ENCODE measurements at regions not wholly inside any gene's neighbourhood (a gene's known extent, or its start where the extent isn't known, plus 50 kb on each side); places are given as distances from the start of the nearest gene placed in this dataset.

DNA sequence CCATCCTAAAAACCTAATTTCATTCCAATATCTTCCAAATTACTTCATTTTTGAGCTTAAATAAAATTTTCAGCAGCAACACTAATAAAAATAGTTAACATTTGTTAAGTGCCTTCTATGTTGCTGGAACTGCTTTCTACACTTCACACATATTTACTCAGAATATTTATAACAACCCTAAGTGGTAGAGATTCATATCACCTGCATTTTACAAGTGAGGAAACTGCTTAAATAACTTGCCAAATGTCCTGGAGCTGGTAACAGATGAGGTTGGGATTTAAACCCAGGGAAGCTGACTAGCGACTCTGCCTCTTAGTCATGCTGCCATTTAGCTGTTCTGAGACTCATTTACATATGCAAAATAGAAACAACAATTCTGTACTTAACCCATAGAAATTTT is 86.1 kb upstream of the PBX1 start:
- TF ChIP-seq EZH2 (IDR thresholded peaks at IDR 0.05; ENCODE audit: borderline replicate concordance, low read depth, low read length, poor library complexity, severe bottlenecking) = no peak
- TF ChIP-seq, protein P1, sequence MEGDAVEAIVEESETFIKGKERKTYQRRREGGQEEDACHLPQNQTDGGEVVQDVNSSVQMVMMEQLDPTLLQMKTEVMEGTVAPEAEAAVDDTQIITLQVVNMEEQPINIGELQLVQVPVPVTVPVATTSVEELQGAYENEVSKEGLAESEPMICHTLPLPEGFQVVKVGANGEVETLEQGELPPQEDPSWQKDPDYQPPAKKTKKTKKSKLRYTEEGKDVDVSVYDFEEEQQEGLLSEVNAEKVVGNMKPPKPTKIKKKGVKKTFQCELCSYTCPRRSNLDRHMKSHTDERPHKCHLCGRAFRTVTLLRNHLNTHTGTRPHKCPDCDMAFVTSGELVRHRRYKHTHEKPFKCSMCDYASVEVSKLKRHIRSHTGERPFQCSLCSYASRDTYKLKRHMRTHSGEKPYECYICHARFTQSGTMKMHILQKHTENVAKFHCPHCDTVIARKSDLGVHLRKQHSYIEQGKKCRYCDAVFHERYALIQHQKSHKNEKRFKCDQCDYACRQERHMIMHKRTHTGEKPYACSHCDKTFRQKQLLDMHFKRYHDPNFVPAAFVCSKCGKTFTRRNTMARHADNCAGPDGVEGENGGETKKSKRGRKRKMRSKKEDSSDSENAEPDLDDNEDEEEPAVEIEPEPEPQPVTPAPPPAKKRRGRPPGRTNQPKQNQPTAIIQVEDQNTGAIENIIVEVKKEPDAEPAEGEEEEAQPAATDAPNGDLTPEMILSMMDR (conservative IDR thresholded peaks at IDR 0.05; ENCODE audit: low read depth, low read length) = no peak
- no peaks in the 10 kb centered on the region for H3K27me3 ChIP-seq (replicated peaks; ENCODE audit: insufficient read depth, low read depth, low read length, poor library complexity)
- H3K27ac ChIP-seq (ENCODE audit: low read depth, low read length, poor library complexity, severe bottlenecking) = no peak overlapping the region
- no peaks in the 10 kb centered on the region for H3K9me3 ChIP-seq (ENCODE audit: low read depth, low read length, poor library complexity, severe bottlenecking)
- DNase-seq (ENCODE audit: low spot score) = no peak
- no peak overlapping the region for H3K4me3 ChIP-seq (ENCODE audit: low read depth, low read length, poor library complexity, severe bottlenecking)
- no TSS peak for BruUV-seq (replicated peaks)
- H3K4me1 ChIP-seq (ENCODE audit: insufficient read depth, low read length, poor library complexity, severe bottlenecking) = no peaks in the 10 kb centered on the region
- intact Hi-C loops (cut with micrococcal nuclease; ENCODE audit: unreplicated experiment) = no loop called here
- ChIA-PET POLR2A (ENCODE audit: low non-redundant PET) (no interaction called here), CTCF (no interaction called here)
- H3K36me3 ChIP-seq (ENCODE audit: insufficient read depth, low read length, poor library complexity, severe bottlenecking) = no peaks in the 10 kb centered on the region

DNA sequence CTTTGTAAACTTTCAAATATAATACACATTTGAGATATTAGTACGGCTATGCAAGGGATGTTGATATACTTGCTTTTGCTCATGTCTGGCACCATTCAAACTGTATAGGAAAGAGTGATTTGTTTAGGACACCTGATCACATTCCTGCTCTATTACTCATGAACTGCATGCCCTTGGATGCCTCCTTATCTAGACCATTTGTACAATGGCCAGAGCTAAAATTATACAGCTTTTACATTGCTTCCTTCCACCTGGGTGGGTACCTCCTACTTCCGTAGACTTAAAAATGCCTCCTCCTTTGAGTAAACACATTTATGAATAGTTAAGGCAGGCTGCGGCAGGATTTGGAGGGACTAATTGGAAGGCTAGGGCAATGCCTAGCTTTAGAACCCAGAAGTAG is 85.4 kb upstream of the PBX1 start:
- BruUV-seq (replicated peaks) = no TSS peak
- no peak for TF ChIP-seq EZH2 (IDR thresholded peaks at IDR 0.05; ENCODE audit: borderline replicate concordance, low read depth, low read length, poor library complexity, severe bottlenecking)
- TF ChIP-seq, protein P1 (conservative IDR thresholded peaks at IDR 0.05; ENCODE audit: low read depth, low read length) = no peak
- no peak for DNase-seq (ENCODE audit: low spot score)
- Histone ChIP-seq H3K4me1 (ENCODE audit: insufficient read depth, low read length, poor library complexity, severe bottlenecking) (no peaks in the 10 kb centered on the region), H3K27ac (ENCODE audit: low read depth, low read length, poor library complexity, severe bottlenecking) (no peak overlapping the region), H3K27me3 (replicated peaks; ENCODE audit: insufficient read depth, low read depth, low read length, poor library complexity) (no peaks in the 10 kb centered on the region), H3K36me3 (ENCODE audit: insufficient read depth, low read length, poor library complexity, severe bottlenecking) (no peaks in the 10 kb centered on the region), H3K9me3 (ENCODE audit: low read depth, low read length, poor library complexity, severe bottlenecking) (no peaks in the 10 kb centered on the region), H3K4me3 (ENCODE audit: low read depth, low read length, poor library complexity, severe bottlenecking) (no peak overlapping the region)
- intact Hi-C loops (cut with micrococcal nuclease; ENCODE audit: unreplicated experiment) = no loop called here
- ChIA-PET POLR2A (ENCODE audit: low non-redundant PET) (no interaction called here), CTCF (no interaction called here)

DNA sequence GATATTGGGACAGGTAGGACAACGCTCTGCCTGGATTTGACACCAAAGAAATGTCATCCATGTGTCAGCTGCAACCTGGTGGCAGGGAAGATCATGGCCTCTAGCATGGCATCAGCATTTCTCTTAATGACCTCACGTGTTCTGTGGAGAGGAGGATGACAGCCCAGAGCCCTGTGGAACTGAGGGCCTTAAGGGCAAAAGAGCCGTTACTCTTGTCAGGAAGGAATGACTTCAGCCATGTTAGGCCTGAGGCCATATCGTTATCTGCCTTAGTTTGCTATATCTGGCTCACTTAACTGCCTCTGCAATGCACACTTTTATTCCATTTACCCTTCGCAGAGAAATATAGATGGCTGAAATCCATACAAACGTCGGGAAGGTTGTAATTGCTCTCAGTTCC is 83.2 kb upstream of the PBX1 start:
- ChIA-PET POLR2A (ENCODE audit: low non-redundant PET) (no interaction called here), CTCF (no interaction called here)
- Histone ChIP-seq H3K27me3 (replicated peaks; ENCODE audit: insufficient read depth, low read depth, low read length, poor library complexity) (no peaks in the 10 kb centered on the region), H3K9me3 (ENCODE audit: low read depth, low read length, poor library complexity, severe bottlenecking) (no peaks in the 10 kb centered on the region), H3K4me3 (ENCODE audit: low read depth, low read length, poor library complexity, severe bottlenecking) (no peak overlapping the region), H3K27ac (ENCODE audit: low read depth, low read length, poor library complexity, severe bottlenecking) (no peak overlapping the region), H3K36me3 (ENCODE audit: insufficient read depth, low read length, poor library complexity, severe bottlenecking) (no peaks in the 10 kb centered on the region), H3K4me1 (ENCODE audit: insufficient read depth, low read length, poor library complexity, severe bottlenecking) (peaks cover 4% of the 10 kb centered on the region)
- DNase-seq (ENCODE audit: low spot score) = no peak
- TF ChIP-seq, protein P1 (conservative IDR thresholded peaks at IDR 0.05; ENCODE audit: low read depth, low read length) = no peak
- no peak for TF ChIP-seq EZH2 (IDR thresholded peaks at IDR 0.05; ENCODE audit: borderline replicate concordance, low read depth, low read length, poor library complexity, severe bottlenecking)
- no TSS peak for BruUV-seq (replicated peaks)
- intact Hi-C loops (cut with micrococcal nuclease; ENCODE audit: unreplicated experiment) = no loop called here
